Retina (tissue), 1 donor: ENCODE measurements at regions not wholly inside any gene's neighbourhood (a gene's known extent, or its start where the extent isn't known, plus 50 kb on each side); places are given as distances from the start of the nearest gene placed in this dataset.
"Not testable (repeated sequence)": the region's sequence is repeated elsewhere in the genome, so short reads cannot be mapped to it uniquely, and the experiment has no call there.

ENCODE experiments used
- DNase-seq: peaks from one replicate; pipeline ENCODE4 v3.0.0-alpha.2; 2016

DNA sequence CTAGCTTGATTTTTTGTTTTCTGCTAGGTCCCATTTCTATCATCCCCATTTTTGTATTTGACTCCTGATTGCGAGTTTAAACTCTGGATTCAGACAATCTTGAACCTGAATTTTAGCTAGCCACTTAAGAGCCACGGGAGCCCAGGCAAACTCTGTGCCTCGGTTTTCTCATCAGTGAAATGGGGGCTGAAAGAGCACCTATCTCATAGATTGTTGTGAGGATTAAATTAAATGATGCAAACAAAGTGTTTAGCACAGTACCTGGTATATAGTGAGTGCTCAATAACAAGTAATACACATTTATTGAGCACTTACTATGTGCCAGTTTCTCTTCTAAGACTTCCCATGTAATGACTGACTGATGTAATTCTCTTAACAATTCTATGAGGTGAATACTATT is 158.1 kb upstream of the POU3F1 start:
- no peak for DNase-seq

DNA sequence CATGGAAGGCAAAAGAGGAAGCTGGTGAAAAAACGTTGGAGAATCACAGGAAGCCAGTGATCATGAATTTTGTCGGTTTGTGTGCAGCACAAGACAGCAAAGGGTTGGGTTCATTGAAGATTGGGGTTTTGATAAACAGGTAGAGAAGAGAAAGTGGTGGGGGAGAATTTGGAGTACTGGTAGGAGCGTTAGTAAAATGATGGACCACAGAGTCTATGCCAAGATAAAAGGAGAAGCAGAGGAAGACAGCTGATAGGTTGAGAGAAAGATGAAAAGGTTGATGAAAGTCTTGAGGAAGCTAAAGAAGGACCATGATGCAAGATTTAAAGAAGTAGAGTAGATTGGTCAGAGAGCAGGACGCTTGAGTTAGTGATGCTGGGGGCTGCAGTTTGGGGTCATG is 156.8 kb upstream of the POU3F1 start:
- DNase-seq = no peak

DNA sequence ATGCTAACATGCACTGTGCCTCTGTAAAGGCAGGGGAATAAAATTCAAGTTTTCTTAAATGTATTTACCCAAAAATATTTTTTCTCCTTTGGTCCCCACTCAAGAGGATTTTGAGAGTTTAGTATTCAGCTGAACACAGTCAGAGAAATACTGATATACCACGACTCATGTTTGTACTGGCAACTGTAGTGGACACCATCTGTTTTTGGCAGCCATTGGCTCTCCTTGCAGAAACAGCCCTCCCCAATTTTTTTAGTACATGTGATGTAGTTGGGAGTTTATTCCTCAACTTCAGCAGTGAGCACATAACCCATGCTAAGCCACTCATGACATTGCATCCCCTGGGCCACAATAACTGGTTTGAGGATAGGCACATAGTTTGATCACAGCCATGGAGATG is 154.8 kb upstream of the POU3F1 start:
- no peak for DNase-seq

DNA sequence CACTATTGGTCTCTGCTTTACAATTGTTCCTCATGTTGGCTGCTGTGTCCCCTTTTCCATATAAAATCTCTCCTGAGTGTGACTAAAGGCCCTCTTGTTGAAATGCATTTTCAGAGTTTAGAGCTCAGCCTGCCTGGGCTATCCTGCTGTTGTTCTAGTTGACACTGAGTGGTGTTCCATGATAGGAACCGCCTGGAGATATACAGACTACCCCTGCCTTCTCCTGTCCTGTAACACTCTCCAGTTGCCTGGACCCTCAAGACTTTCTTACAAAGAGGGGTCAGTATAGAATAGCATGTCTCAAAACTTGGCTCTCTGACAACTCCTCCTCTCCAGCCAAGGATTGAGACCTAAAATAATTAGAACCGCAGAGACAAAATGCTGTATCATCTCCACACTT is 152.0 kb upstream of the POU3F1 start:
- no peak for DNase-seq

DNA sequence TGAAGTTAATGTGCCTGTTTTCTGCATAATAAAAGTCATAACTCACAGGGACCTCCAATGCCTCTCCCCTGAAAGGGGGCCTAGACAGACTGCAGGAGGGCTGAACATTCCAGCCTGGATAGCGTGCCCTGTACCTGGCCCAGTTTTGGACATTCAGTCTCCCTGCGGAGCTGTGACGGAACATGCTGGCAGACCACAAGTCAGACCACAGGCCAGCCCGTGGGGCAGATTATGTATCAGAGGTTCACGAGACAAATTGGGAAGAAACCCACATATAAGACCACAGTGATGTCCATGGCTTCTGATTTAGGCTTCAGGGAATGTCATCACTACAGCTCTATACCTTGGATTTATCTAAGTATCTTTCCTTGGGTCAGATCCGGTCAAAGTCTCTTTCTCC is 151.5 kb upstream of the POU3F1 start:
- DNase-seq = no peak

DNA sequence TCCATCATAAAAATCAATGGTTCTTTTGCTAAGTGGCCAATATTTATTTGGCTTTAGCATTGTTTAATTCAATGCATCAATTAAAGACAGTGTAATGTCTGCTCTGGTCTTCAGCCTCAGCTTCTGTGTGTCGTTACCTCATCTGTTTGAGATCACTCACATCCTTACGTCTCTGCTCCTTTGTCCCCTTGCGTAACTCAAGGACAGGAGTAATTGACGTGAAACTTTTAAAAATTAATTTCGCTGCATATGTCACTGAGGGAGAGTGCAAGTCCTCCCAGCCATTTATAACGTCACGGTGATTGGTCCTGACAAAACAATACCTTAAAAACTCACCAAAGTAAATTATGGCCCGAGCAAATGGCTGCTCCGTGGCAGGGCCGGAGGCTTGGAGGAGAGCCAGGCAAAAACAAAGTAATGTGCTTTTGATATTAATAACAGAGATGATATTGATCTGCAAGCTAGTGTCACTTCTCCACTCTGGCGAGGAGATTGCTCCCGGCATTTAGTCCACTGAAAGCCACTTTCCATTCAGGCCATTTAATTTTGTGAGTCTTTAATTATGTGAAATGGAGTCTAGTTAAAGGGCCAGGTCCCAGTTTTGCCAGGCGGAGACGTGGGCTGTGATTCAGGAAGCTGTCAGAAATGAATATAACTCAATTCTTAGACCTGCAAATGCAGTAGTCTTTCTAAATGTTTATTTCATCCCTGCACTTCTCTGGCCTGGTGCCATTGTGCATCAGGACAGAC is 150.9 kb upstream of the POU3F1 start:
- peak; percentile 46 for DNase-seq

DNA sequence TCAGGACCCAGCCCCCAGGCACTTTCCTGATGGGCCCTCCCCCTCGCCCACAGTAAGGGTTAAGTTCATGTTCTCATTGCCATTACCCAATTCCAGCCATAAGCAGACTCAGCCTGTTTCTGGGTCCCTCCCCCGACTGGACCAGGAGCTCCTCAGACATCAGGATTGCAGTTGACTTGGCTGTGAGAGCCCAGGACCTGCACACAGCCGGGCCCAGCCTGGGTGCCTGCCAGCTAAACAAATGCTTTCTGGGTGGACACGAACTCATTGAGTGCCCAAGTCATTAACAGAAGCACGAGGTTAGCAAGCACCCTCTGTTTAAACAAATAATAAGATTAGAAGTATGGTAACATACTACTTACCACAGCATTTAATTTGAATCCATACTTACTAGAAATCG is 147.9 kb upstream of the POU3F1 start:
- no peak for DNase-seq

DNA sequence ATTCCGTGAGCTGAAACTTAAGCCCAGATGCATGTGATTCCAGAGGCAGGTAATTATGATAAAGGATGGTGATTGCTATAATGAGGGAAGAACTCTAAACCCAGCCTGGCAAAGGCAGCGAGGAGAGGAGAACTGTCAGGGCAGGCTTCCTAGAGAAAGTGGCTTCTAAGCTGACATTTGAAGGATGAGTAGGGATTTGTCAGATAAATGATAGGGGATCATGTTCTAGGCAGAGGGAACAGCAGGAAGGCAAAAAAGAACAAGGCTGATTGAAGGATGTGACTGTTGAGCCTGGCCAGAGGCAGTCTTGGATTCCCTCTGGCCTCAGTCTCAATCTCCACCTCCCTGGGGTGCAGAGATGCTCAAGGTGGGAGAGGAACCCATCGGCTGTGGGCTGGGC is 146.4 kb upstream of the POU3F1 start:
- no peak for DNase-seq

DNA sequence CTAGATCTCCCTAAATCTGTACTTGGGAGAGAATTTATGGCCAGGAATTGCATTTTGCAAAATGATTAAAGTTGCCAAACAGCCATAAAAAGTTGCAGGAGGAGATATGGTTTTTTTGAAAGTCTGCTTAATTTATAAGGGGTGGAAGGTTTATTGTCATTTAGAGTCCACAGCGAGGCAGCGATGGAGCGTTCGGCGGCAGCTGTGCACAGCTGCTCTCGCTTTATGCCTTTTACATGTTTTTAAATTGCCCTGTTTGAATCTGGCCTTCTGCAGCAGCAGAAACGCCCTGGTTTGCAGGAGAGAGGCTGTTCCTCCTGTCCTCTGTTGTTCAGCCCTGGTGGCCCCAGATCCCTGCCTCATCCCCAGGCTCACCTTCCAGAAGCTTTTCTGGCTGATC is 144.9 kb upstream of the POU3F1 start:
- DNase-seq = no peak

DNA sequence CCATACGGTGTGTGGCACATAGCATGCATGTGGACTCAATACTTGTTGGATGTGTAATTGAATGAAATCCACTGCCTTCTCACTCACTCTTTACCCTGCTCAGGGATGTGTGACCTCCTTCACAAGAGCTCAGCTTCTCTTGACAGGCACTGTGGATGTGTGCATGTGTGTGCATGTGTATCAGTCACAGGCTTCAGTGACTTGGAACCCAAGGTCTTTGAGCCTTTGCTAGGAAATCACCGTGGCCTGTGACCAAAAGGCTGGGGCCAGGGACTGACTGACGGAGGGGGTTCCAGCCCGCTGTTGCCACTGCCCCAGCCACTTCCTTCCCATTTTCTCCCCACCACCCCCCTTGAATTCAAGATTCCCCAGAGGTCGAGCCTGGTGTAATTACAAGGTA is 144.4 kb upstream of the POU3F1 start:
- DNase-seq = no peak

DNA sequence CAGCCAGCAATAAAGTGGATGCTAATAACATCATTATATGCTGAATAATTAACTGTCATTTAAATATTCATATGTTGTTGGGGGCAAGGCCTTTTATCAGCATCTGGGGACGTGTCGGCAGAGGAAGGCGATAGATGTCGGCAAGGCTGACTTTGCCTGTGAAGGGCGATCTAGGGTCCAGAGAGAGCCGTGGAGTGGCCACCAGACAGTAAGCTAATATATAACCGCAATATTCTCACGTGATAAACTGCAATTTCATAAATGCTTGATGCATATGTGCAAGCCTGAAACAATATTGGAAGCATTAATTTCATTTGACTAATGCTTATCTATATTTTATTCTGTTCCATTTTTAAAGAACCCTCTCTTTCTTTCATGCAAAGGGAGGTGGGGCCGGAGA is 141.0 kb upstream of the POU3F1 start:
- no peak for DNase-seq

DNA sequence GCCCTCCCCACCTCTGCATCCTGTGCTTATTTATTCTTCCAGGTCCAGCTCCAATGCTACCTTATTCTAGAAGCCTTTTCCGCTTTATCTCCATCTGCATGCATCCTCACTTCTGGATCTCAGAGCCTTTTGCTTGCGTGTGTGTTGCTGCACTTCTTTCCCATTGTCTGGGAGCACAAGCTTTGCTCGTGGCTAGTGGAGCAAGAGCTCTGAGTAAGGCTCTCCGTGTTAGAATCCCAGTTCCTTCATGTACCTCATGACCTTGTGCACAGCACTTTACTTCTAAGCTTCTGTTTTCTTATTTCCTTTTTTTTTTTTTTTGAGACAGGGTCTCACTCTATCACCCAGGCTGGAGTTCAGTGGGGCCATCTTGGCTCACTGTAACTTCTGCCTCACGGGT is 140.0 kb upstream of the POU3F1 start:
- DNase-seq = no peak

DNA sequence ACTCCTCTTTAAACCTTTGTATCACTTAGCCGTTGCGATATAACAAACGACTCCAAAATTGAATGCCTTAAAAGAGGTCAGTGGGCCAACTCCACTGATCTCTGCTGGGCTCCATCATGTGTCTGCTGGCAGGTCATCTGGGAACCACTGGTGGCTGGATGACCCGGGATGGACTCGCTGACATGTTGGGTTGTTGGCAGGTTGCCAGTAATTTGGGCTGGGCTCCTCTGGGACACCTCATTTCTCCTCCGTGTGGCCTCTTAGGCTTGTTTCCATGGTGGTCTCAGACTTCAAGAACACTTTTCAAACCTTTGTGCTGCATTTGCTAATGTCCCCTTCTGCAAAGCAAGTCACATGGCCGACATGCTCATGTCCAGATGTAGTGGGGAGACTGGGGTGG is 139.3 kb upstream of the POU3F1 start:
- DNase-seq = no peak

DNA sequence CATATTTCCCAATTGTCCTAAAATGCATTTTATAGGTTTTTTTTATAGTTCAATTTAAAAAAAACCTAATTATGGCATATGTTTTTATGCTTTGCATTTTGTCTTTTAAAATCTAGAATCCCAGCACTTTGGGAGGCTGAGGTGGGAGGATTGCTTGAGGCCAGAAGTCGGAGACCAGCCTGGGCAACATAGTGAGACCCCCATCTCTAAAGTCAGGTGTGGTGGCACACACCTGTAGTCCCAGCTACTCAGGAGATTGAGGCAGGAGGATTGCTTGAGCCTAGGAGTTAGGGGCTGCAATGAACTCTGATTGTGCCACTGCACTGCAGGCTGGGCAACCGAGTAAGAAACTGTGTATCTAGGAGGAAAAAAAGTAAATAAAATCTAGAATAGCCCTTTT is 137.2 kb upstream of the POU3F1 start:
- no peak for DNase-seq

DNA sequence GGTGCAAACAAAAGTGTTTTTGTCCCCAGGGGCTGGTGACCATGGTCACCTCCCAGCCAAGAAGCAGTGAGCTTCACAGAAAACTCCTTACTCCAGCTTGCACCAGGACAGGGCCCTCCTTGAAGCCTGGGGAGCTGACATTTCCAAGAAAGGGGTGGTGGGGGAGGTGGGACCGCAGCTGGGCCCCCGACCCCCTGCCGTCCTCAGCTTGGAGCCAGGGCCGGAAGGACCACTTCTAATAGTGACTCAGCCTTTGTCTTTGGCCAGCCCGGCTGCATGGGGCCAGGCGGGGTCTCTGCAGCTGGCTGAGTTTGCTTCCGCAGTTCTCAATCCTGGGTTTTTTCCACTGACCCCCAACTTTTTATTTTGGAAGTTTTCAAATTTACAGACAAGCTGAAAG is 136.5 kb upstream of the POU3F1 start:
- DNase-seq = peak; percentile 51

DNA sequence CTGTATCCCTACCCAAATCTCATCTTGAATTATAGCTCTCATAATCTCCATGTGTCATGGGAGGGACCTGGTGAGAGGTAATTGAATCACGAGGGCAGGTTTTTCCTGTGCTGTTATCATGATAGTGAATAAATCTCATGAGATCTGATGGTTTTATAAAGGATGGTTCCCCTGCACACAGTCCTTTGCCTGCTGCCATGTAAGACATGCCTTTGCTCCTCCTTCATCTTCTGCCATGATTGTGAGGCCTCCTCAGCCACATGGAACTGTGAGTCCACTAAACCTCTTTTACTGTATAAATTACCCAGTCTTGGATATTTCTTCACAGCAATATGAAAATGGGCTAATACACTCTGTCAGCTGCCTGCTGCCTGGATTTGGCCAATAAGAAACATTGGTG is 133.8 kb upstream of the POU3F1 start:
- DNase-seq = not testable (repeated sequence)

DNA sequence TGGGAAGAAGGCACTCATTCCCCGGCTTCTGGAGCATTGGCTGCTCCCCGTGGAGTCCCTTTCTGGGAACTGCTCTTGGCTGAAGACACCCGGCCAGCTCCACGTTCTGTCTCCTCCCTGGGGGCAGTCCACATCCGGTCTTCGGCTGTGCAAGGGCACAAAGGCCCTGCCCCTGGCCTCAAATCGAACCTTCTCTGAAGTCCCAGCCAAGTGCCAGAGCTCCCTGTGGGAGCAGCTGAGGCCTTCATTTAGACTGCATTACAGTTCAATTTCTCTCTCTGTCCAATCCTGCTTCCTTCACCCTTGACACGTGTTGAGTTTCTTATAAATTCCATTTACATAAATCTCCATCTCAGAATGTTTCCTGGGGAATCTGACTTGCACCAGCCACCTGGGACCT is 132.9 kb upstream of the POU3F1 start:
- DNase-seq = no peak

DNA sequence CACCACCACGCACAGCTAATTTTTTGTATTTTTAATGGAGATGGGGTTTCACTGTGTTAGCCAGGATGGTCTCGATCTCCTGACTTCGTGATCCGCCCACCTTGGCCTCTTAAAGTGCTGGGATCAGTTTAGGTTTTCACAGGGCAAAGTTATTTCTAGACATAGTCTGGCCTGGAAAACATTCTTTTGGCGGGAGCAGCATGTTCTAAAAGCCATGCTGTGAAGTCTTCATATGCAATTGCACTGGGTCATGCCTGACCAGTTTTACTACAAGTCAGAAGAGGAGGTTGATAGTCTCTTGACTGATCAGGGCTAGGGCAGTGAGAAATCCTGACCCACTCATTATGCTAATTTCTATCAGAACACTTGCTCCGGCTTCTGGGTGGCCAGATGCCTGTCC is 131.6 kb upstream of the POU3F1 start:
- no peak for DNase-seq

DNA sequence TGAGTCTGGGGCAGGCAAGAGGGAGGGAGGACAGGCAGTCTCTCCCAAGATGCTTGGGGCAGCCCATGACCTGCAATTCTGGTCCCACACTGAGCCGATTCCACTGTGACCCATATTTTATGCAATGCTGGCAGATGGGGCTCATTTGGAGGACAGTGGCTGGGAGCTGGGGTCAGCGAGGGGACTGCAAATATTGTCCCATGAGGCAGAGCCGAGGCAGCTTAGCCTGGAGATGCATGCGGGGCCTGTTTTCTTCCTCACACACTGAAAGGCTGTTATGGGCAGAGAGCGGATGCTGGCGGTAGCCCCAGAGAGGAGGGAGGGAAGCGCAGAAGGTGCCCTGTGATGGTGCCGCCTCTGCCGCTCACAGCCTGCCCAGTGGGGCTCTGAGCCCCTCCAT is 128.5 kb upstream of the POU3F1 start:
- DNase-seq = peak; percentile 75

DNA sequence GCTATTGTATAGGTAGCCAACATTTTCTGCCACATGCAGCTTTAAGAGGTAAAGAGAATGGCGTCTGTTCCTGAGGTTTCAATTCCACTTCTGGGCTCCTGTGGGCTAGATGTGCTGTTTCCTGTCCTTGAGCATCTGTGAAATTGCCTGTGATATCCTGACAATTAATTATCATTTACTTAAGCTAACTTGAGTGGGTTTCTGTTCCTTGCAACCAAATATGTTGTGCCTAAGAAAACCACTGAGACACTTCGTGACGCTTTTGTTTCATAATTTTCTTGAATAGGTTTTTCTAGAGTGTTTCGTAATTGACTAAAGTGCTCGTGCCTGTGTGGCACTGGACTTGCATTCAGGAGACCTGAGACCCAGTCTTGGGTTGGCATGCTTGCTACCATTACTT is 127.3 kb upstream of the POU3F1 start:
- no peak for DNase-seq

DNA sequence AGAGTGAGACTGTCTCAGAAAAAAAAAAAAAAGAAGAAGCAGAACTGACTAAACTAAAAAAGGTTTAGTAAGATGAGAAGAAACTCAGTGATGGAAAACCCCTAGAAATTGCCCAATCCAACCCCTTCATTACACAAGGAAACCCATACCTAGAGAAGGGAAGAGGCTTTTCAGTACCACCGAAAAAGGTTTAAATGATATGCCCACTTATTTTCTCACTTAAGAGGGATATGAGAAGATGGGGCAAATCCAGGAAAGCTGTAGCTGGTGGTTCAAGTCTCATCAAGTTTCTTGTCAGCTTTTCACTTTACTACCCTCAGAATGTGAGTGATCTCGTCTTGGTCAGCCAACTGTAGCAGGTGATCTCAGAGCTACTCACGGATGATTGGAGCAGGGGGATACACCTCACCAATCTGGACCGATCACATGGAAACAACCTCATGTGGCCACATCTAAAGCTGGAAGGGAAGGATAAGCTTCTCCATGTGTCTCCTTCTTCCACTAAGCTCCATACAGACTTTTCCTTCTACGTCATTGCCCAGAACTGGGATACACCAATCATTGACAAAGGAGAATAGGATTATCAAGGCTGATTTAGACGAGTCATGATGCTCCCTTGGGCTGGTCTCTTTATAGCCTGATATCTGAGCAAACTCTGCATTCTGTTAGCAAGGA is 126.7 kb upstream of the POU3F1 start:
- no peak for DNase-seq

DNA sequence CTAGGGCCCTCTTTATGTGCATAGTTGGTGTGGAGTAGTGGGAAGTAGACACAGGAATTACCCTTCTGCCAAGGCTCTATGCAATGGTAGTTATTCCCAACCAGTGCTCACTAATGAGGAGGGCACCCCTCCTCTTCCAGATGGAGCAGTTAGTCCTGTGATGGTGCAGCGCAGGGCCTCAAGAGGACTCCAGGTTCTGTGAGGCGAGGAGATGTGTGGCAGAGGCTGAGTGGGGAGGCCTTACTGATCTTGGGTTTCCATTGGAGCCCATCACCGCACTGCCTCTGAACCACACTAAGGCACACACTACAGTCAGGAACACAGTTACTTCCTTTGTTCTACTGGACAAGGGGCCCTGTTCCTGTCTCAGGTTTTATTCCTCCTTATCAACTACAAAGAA is 122.5 kb upstream of the POU3F1 start:
- DNase-seq = no peak

DNA sequence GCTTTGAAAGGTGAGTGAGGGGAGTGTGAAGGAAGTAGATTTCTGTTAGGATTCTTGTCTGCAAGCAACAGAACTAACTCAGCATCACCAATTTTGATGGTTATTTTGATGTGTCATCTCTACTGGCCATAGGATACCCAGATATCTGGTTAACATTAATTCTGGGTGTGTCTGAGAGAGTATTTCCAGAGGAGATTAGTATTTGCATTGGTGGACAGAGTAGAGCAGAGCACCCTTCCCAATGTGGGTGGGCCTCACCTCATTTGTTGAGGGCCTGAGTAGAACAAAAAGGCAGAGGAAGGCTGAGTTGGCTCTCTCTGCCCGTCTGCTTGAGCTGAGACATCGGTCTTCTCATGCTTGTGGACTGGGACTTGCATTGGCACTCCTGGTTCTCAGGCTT is 121.8 kb upstream of the POU3F1 start:
- no peak for DNase-seq

DNA sequence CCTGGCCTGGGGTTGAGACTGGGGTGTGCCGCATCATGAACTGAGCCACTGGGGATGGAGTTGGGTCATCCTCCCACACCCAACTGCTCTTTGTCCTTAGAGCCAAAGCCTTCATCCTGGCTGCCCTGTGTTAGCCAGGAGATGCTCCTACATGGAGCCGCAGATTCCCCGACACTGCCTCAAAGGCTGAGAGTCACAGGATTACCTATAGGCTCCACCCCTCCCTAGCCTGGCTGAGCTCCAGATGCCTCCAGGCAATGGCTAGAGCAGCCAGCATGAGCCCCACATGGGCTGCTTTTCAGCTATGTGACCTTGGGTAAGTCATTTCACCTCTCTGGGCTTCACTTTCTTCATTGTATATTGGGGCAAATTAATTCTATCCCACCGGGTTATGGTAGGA is 119.9 kb upstream of the POU3F1 start:
- DNase-seq = no peak
